Heart right ventricle (tissue), 16 donors: ENCODE measurements at regions not wholly inside any gene's neighbourhood (a gene's known extent, or its start where the extent isn't known, plus 50 kb on each side); places are given as distances from the start of the nearest gene placed in this dataset.

Experiments
- ATAC-seq, 8 donors: fragments of 200-7000 bp; cut with Tn5 transposase; one replicate each; pipeline ENCODE4 v1.9.1; 2020; ENCODE audit warnings: mild to moderate bottlenecking in 8 of 8, moderate library complexity in 8 of 8, moderate number of reproducible peaks in 1 of 8
- DNase-seq, 2 donors: peaks; one replicate each; pipeline ENCODE4 v3.0.0-alpha.2; 2020
- H3K27ac ChIP-seq, 10 donors: fragments of 200-600 bp; sonication (generic) in 2 of 10; one replicate each; pipeline versions ENCODE4 v1.5.0 to v1.8.0; 2020 to 2022; ENCODE audit warnings: mild to moderate bottlenecking in 3 of 10
- H3K27me3 ChIP-seq, 7 donors: fragments of 200-600 bp; one replicate each; pipeline ENCODE4 v1.8.0; 2021 to 2022; ENCODE audit warnings: mild to moderate bottlenecking in 2 of 7
- H3K36me3 ChIP-seq, 9 donors: fragments of 200-600 bp; sonication (generic) in 1 of 9; one replicate each; pipeline versions ENCODE4 v1.5.0 to v1.8.0; 2020 to 2022; ENCODE audit warnings: mild to moderate bottlenecking in 2 of 9
- H3K4me1 ChIP-seq, 9 donors: fragments of 200-600 bp; sonication (generic) in 1 of 9; one replicate each; pipeline versions ENCODE4 v1.5.0 to v1.8.0; 2020 to 2022; ENCODE audit warnings: mild to moderate bottlenecking in 4 of 9
- H3K4me3 ChIP-seq, 10 donors: fragments of 200-600 bp; sonication (generic) in 2 of 10; one replicate each; pipeline versions ENCODE4 v1.5.0 to v1.8.0; 2020 to 2022; ENCODE audit warnings: mild to moderate bottlenecking in 7 of 10, moderate library complexity in 2 of 10
- H3K9me3 ChIP-seq, 11 donors: fragments of 200-600 bp in 10 of 11; sonication (generic) in 2 of 11; one replicate each; pipeline versions ENCODE4 v1.5.0 to v1.8.0; 2013 to 2022; ENCODE audit warnings: mild to moderate bottlenecking in 2 of 11, control low read depth in 1 of 11, moderate library complexity in 1 of 11
- WGBS, 2 donors: extraction: QIAGEN DNeasy Blood & Tissue Kit; methylation state at CpG; one replicate each; pipeline ENCODE4 v1.1.7; 2013; ENCODE audit warnings: inconsistent platforms in 1 of 2; 5-methylcytosine and 5-hydroxymethylcytosine counted together
- intact Hi-C, 10 donors: fragments of 100-400 bp; cut with DNase I; formaldehyde crosslinking; loops; one replicate each; pipeline versions ENCODE4 v1.11.1 to v1.14.2; 2022
- TF ChIP-seq, protein P1 (sequence below), 9 donors: fragments of 200-600 bp; sonication (generic) in 2 of 9; IDR thresholded peaks; one replicate each; pipeline versions ENCODE4 v1.5.0 to v1.8.0; 2021 to 2022; ENCODE audit warnings: antibody characterized with exemption in 9 of 9, mild to moderate bottlenecking in 5 of 9, moderate library complexity in 1 of 9
- donor health status: Arrhythmogenic right ventricular cardiomyopathy.
- donor health status: ischemic (EF 13 %, LVEDD 7.1; RV severe dilation, severe dysfunction).
- donor health status: healthy with polysubstance abuse.
- donor health status: DM: no; HTN: yes; CAD: no.
- donor health status: DM: no; HTN: no; CAD: no.
- donor health status: ischemic (EF 25% LVEDD 6.9; RV normal size, moderate dysfunction).
- donor health status: ischemic (EF 25% LVEDD 5.7; RV mildly dilated, moderate dysfunction).
- donor health status: healthy.
- donor health status: DM: yes; HTN: yes; CAD: no.
- donor health status: Ischemic cardiomyopathy.
- donor health status: ischemic (EF 35%, LVEDD 5.7; RV mildly dilated, moderate dysfunction).
- donor health status: nonischemic (EF 11% LVEDD 7.7; RV severe dilation, severe dysfunction).
- donor health status: DM: yes; HTN: yes; CAD: no.
- donor health status: PGD.
- donor health status: ischemic (EF 29% LVEDD 5.4; RV normal size, mild dysfunction).
- donor health status: nonischemic (EF 23%, LVEDD 6.1; RV moderate dilation, normal function).

DNA sequence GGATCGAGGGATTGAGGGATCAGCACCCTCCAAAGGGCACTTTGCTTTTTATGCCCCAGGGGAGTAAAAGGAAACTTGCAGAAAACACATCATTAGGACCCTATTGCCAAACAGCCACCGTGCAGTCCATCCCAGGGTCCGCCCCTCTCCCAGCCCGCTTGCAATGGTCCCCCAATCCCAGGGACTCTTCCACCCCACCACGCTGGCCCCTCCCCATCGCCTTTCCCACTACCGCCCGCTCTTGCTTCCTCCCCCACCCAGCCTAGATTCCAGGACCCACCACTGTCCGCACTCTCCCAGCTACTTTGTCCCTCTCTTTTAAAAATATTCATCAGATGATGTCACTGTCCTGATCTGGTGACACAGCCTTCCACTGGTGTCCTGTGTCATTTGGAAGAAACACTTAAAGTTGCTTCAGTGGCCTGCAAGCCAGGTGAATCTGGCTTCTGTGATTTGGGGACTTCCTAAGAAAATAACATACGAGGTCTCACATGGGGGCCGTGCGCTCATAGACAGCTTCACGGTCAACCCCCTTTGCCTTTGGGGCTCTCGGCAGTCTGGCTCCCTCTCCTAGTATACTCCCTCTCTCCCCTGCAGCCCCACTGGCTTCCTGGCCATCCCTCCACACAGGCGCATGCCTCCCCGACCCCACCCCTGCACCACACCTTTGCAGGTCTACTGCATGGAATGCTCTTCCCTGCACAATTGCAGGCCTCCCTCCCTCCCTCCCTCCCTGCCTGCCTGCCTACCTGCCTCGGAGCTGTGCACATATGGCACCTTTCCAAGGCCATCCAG lies 127.9 kb downstream of the RBFOX3 start:
- TF ChIP-seq, protein P1, sequence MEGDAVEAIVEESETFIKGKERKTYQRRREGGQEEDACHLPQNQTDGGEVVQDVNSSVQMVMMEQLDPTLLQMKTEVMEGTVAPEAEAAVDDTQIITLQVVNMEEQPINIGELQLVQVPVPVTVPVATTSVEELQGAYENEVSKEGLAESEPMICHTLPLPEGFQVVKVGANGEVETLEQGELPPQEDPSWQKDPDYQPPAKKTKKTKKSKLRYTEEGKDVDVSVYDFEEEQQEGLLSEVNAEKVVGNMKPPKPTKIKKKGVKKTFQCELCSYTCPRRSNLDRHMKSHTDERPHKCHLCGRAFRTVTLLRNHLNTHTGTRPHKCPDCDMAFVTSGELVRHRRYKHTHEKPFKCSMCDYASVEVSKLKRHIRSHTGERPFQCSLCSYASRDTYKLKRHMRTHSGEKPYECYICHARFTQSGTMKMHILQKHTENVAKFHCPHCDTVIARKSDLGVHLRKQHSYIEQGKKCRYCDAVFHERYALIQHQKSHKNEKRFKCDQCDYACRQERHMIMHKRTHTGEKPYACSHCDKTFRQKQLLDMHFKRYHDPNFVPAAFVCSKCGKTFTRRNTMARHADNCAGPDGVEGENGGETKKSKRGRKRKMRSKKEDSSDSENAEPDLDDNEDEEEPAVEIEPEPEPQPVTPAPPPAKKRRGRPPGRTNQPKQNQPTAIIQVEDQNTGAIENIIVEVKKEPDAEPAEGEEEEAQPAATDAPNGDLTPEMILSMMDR (IDR thresholded peaks at IDR 0.05), result no peak

GRCh38 chr17:79479876-79480275 lies 131.0 kb downstream of the RBFOX3 start:
- intact Hi-C loops, result no loop called here
- Histone ChIP-seq H3K36me3 (no peaks in the 10 kb centered on the region), H3K4me1 (no peaks in the 10 kb centered on the region), H3K27me3 (peaks cover 0 to 94% (median 82%) of the 10 kb centered on the region in 7 donors), H3K4me3 (no peak overlapping the region), H3K9me3 (no peaks in the 10 kb centered on the region), H3K27ac (no peak overlapping the region)
- TF ChIP-seq, protein P1 (IDR thresholded peaks at IDR 0.05), result no peak
- WGBS, 2 donors, result 65 to 67% methylated on average over 10 of the region's 10 CpGs
- DNase-seq, result no peak
- ATAC-seq, result no peak

More for the DNA sequence above, 127.9 kb downstream of the RBFOX3 start:
- no peak for DNase-seq
- Histone ChIP-seq H3K4me1 (no peaks in the 10 kb centered on the region), H3K36me3 (no peaks in the 10 kb centered on the region), H3K4me3 (no peak overlapping the region), H3K27me3 (peaks cover 0 to 93% (median 87%) of the 10 kb centered on the region in 7 donors), H3K27ac (no peak overlapping the region), H3K9me3 (no peaks in the 10 kb centered on the region)
- intact Hi-C loops, result no loop called here
- 15 to 22% methylated on average over 17 of the region's 17 CpGs for WGBS, 2 donors
- ATAC-seq, result no peak

DNA sequence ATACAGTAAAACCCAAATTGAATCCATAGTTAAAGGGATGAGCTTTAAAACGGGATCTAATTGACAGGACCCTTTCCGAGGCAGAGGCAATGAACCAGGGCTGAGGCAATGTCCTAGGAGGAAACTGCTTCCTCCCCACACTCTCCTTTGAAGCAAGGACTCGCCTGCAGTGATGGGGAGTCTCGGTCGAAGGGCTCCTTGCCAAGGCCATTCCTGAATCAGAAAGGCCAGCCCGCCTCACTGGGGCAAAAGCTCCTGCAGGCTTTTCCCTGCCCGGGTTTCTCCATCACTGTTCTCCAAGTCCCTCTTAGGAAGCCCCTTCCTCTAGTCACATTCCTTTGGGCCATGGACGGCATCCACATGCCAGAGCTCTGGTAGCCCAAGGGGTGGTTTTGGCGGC lies 132.0 kb downstream of the RBFOX3 start:
- H3K4me1 ChIP-seq, result no peaks in the 10 kb centered on the region
- no peak overlapping the region for H3K4me3 ChIP-seq
- H3K27me3 ChIP-seq, result peaks cover 0 to 94% (median 82%) of the 10 kb centered on the region in 7 donors
- no peak overlapping the region for H3K27ac ChIP-seq
- intact Hi-C loops, result no loop called here
- TF ChIP-seq, protein P1 (IDR thresholded peaks at IDR 0.05), result no peak
- 60 to 61% methylated on average over 9 of the region's 9 CpGs for WGBS, 2 donors
- ATAC-seq, result no peak
- no peak for DNase-seq
- no peaks in the 10 kb centered on the region for H3K36me3 ChIP-seq
- no peaks in the 10 kb centered on the region for H3K9me3 ChIP-seq

- H3K27me3 ChIP-seq, result peaks cover 0 to 94% (median 82%) of the 10 kb centered on the region in 7 donors
- DNase-seq (no peak), ATAC-seq (peak in 1 of 8 donors; percentile 42)
- no peak overlapping the region for H3K4me3 ChIP-seq
- WGBS, 2 donors, result 69 to 76% methylated on average over 22 of the region's 22 CpGs
- no peaks in the 10 kb centered on the region for H3K4me1 ChIP-seq
- intact Hi-C loops, result no loop called here
- H3K27ac ChIP-seq, result no peak overlapping the region
- TF ChIP-seq, protein P1 (IDR thresholded peaks at IDR 0.05), result no peak
- H3K36me3 ChIP-seq, result no peaks in the 10 kb centered on the region
- H3K9me3 ChIP-seq, result no peaks in the 10 kb centered on the region
These were observed 132.8 kb downstream of the RBFOX3 start for GRCh38 chr17:79478051-79478461.
